ENCODE measurements at regions not wholly inside any gene's neighbourhood (a gene's known extent, or its start where the extent isn't known, plus 50 kb on each side); places are given as distances from the start of the nearest gene placed in this dataset.

GRCh38 chr4:66628146-66628545 is 917.2 kb downstream of the CENPC start:
- Histone ChIP-seq H3K9me3 (no peaks in the 10 kb centered on the region), H3K36me3 (no peaks in the 10 kb centered on the region), H3K4me3 (no peak overlapping the region), H3K27ac (no peak overlapping the region), H3K27me3 (no peaks in the 10 kb centered on the region), H3K4me1 (no peaks in the 10 kb centered on the region)
- DNase-seq = no peak
- TF ChIP-seq CTCF (IDR thresholded peaks at IDR 0.05) (no peak), POLR2A (IDR thresholded peaks at IDR 0.05) (no peak)

GRCh38 chr4:66625480-66625879 is 919.8 kb downstream of the CENPC start:
- TF ChIP-seq CTCF (IDR thresholded peaks at IDR 0.05) (no peak), POLR2A (IDR thresholded peaks at IDR 0.05) (no peak)
- H3K27ac ChIP-seq = no peak overlapping the region
- H3K4me1 ChIP-seq = no peaks in the 10 kb centered on the region
- H3K27me3 ChIP-seq = no peaks in the 10 kb centered on the region
- H3K36me3 ChIP-seq = no peaks in the 10 kb centered on the region
- DNase-seq = no peak
- H3K9me3 ChIP-seq = no peaks in the 10 kb centered on the region
- no peak overlapping the region for H3K4me3 ChIP-seq

GRCh38 chr4:66613591-66613990 is 931.7 kb downstream of the CENPC start:
- TF ChIP-seq CTCF (IDR thresholded peaks at IDR 0.05) = no peak
- TF ChIP-seq POLR2A (IDR thresholded peaks at IDR 0.05) = no peak
- Histone ChIP-seq H3K9me3 (no peaks in the 10 kb centered on the region), H3K27ac (no peak overlapping the region), H3K4me3 (no peak overlapping the region), H3K4me1 (no peaks in the 10 kb centered on the region), H3K27me3 (no peaks in the 10 kb centered on the region), H3K36me3 (no peaks in the 10 kb centered on the region)
- DNase-seq = no peak

GRCh38 chr4:66609014-66609413 is 936.3 kb downstream of the CENPC start:
- Histone ChIP-seq H3K4me3 (no peak overlapping the region), H3K27ac (no peak overlapping the region), H3K9me3 (no peaks in the 10 kb centered on the region), H3K4me1 (no peaks in the 10 kb centered on the region), H3K36me3 (no peaks in the 10 kb centered on the region), H3K27me3 (no peaks in the 10 kb centered on the region)
- no peak for TF ChIP-seq POLR2A (IDR thresholded peaks at IDR 0.05)
- DNase-seq = no peak

- Histone ChIP-seq H3K4me1 (no peaks in the 10 kb centered on the region), H3K27me3 (no peaks in the 10 kb centered on the region), H3K36me3 (no peaks in the 10 kb centered on the region), H3K4me3 (no peak overlapping the region), H3K27ac (no peak overlapping the region), H3K9me3 (no peaks in the 10 kb centered on the region)
- TF ChIP-seq CTCF (IDR thresholded peaks at IDR 0.05) (no peak), POLR2A (IDR thresholded peaks at IDR 0.05) (no peak)
- no peak for DNase-seq
Measured at GRCh38 chr4:66606908-66607307, 936.6 kb upstream of the EPHA5 start.

GRCh38 chr4:66606215-66606614 is 935.9 kb upstream of the EPHA5 start:
- TF ChIP-seq POLR2A (IDR thresholded peaks at IDR 0.05) (no peak), CTCF (IDR thresholded peaks at IDR 0.05) (no peak)
- no peak overlapping the region for H3K4me3 ChIP-seq
- no peaks in the 10 kb centered on the region for H3K36me3 ChIP-seq

More at GRCh38 chr4:66606215-66606614, 935.9 kb upstream of the EPHA5 start:
- Histone ChIP-seq H3K9me3 (no peaks in the 10 kb centered on the region), H3K27me3 (no peaks in the 10 kb centered on the region), H3K27ac (no peak overlapping the region), H3K4me1 (no peaks in the 10 kb centered on the region)
- DNase-seq = no peak
